Stimulated activated CD4-positive, alpha-beta T cell treated with anti-CD3 and anti-CD28 coated beads, TNF-alpha, amount 100 ng/mL, for 48 hours (primary cell): ENCODE measurements at regions not wholly inside any gene's neighbourhood (a gene's known extent, or its start where the extent isn't known, plus 50 kb on each side); places are given as distances from the start of the nearest gene placed in this dataset.
"Not testable (repeated sequence)": the region's sequence is repeated elsewhere in the genome, so short reads cannot be mapped to it uniquely, and the experiment has no call there.

Source experiments
- DNase-seq, 3 donors: peaks; one replicate each; pipeline ENCODE4 v3.0.0-alpha.2; 2020; ENCODE audit warnings: low read depth in 3 of 3

- no peak for DNase-seq
Measured at GRCh38 chr15:45810201-45810600, 175.4 kb downstream of the SQOR start.

GRCh38 chr15:45812200-45812599, 177.4 kb downstream of the SQOR start:
- no peak for DNase-seq

DNA sequence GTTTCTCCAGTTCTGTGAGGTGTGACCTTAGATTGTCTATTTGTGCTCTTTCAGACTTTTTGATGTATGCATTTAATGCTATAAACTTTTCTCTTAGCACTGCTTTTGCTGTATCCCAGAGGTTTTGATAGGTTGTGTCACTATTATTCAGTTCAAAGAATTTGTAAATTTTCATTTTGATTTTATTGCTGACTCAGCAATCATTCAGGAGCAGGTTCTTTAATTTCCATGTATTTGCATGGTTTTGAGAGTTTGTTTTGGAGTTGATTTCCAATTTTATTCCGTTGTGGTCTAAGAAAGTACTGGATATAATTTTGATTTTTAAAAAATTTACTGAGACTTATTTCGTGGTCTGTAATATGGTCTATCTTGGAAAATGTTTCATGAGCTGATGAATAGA, 182.7 kb downstream of the SQOR start:
- DNase-seq = not testable (repeated sequence)

DNA sequence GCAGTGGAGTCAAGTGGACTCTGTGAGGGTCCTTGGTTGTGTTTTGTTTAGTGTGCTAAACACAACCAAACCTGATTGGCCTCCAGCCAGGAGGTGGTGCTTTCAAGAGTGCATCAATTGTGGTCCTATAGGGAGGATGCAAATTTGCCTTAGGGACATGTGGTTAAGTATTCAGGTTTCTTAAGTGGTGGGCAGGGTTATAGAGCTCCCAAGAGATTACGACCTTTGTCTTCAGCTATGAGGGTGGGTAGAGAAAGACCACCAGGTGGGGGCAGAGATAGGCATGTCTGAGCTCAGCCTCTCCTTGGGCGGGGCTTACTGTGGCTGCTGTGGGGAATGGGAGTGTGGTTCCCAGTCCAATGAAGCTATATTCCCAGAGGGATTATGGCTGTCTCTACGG, 186.6 kb downstream of the SQOR start:
- no peak for DNase-seq

DNA sequence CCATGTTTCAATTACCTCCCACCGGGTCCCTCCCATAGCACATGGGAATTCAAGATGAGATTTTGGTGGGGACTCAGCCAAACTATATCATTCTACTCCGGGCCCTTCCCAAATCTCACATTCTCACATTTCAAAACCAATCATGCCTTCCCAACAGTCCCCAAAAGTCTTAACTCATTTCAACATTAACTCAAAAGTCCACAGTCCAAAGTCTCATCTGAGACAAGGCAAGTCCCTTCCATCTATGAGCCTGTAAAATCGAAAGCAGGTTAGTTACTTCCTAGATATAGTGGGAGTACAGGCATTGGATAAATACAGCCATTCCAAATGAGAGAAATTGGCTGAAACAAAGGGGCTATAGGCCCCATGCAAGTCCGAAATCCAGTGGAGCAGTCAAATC, 188.1 kb downstream of the SQOR start:
- not testable (repeated sequence) for DNase-seq

DNA sequence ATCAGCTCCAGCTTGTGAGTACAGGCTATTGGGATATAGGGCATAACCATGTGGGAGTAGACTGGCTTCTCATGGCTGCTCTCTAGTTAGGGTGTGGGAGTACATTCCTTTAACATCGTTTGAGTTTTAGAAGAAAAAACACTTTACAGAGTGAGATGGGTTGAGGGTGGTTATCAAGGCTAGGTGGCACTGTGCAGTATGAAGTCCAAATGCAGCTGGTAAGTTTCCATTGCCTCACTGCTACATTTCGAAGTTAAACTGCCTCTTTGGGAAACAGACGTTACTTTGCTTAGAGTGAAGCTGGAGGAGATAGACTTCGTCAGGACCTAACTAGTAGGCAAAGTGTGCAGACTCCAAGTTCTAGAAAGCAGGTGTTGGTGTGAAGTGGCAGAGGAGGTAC, 192.4 kb downstream of the SQOR start:
- DNase-seq = no peak

DNA sequence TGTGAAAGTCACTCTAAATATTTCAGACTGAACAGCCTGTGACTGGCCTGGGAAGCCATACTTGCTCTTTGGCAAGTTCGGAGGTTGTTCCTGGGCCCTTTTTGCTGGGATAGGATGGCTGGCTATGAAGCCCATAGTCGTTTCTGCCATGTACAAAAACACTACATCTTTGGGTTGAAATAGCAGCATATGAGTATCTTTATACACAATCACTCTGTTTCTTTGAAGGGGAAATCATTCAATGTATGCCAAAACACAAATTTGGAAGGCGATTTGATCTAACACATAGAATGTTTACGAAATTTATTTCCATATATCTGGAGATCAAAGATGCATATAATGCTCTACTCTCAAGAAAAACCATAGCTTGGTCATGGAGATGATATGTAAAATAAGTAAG, 192.9 kb downstream of the SQOR start:
- no peak for DNase-seq

DNA sequence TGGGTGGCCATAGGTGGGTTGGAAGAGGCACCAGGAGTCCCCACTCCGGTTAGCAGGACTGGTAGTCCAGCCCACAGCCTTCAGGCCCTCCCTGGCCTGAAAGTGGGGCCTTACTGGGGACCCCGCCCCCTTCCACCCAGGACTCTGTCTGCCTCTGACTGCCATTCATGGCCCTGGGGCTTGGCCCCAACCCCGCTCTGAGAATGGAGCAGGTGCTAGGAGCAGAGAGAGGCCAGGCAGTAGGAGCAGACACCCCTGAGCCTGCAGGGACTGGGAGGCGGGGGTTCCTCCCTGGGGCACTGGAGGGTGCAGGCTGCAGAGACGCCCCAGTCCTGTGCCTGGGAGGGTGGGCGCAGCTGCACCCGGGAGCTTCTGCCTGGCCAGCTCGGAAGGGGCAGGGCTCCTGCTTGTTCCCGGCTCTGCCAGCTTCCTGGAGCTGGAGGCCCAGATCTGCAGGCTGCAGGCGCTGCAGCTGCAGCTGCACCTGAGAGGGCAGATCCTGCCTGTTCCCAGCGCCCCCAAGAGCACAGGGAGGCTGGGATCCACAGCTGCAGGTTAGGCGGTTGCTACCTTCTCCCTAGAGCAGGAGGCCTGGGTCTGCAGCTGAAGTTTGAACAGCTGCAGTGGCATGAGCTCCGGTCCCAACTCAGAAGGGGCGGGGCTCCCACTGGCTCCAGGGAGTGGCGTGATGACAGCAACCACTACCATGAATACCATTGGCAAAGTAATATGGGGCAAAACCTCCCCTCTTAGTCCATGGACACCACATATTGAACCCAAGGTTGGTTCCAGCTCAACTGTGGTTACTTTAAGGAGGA, 194.7 kb downstream of the SQOR start:
- DNase-seq = no peak

DNA sequence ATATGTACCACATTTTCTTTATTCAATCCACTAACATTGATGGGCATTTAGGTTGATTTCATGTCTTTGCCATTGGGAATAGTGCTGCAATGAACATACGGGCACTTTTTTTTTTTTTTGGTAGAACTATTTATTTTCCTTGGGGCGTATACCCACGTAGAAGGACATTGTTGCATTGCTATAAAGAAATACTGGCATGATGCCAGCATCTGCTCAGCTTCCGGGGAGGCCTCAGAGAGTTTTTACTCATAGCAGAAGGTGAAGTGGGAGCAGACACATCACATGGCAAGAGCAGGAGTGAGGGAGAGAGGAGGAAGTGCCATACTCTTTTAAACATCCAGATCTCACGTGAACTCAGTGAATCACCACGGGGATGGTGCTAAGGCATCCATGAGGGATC, 197.0 kb downstream of the SQOR start:
- no peak for DNase-seq

GRCh38 chr15:45834622-45835021, 199.8 kb downstream of the SQOR start:
- no peak for DNase-seq

GRCh38 chr15:45842151-45842550, 207.3 kb downstream of the SQOR start:
- DNase-seq = no peak

- no peak for DNase-seq
Measured at GRCh38 chr15:45847645-45848044, 212.8 kb downstream of the SQOR start.

GRCh38 chr15:45849136-45849535, 214.3 kb downstream of the SQOR start:
- DNase-seq = no peak

DNA sequence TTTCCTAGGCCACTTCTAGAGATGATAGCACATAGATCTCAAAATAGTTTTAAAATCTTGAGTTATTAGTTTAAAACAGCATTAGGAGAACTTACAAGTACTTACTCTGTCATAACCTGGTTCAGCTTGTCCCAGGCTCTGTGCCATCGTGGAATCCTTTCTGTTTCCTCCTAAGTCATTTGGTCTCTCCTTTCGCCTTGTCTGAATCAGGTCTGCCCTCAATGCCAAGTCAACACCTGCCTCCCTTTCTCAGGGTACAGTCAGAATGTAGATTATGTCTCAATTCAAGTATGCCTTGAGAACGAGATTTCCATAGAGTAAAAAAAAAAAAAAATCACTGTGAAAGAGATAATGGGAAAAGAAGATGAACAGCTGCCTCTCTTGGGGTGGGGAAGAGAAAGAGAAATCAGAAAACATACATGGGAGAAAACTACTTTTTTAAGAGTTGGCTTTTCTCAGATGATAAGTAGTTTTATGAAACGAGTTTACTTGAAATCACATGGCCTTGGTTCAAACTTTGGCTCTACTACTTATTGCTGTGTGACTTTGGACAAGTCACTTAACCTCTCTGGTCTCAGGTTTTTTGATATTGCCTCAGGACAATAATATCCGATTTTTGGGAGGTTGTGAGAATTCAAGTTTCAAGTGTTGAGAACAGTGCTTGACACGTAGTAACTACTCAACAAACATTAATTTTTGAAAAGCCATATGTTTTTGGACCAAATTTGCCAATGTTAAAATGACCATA, 219.8 kb downstream of the SQOR start:
- DNase-seq = no peak

DNA sequence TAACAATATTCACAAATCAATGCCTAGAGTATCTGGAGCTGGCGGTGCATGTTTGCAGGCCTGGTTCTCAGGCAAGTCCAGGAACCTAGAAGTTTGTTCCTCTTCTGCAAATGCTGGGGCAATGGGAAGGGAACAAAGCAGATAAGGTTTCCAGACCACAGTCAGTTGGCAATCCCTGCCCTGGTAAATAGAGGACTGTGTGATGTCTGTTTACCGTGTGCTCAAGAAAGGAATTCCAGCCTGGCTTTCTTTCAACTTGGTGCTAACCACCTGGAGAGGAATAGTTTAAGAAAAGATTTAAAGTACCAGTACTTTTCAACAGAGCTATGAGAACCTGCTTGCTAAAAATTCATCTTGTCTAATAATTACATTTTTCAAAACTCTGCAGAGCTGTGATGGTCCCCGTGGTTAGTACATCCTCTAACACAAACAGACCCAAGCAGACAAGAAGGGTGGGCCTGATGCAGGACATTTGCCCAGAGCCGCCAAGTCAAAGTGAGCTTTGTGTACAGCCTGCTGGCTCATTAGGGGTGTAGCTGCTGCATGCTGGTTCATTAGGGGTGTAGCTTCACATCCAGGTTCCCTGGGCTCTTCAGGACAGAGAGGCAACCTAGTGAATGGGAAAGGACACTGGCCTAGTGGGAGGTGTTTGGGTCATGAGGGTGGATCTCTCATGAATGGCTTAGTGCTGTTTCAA, 220.5 kb downstream of the SQOR start:
- no peak for DNase-seq

GRCh38 chr15:45855907-45856579, 221.2 kb downstream of the SQOR start:
- no peak for DNase-seq

GRCh38 chr15:45857291-45857690, 222.5 kb downstream of the SQOR start:
- DNase-seq = no peak

- no peak for DNase-seq
Measured at GRCh38 chr15:45858491-45858890, 223.7 kb downstream of the SQOR start.

DNA sequence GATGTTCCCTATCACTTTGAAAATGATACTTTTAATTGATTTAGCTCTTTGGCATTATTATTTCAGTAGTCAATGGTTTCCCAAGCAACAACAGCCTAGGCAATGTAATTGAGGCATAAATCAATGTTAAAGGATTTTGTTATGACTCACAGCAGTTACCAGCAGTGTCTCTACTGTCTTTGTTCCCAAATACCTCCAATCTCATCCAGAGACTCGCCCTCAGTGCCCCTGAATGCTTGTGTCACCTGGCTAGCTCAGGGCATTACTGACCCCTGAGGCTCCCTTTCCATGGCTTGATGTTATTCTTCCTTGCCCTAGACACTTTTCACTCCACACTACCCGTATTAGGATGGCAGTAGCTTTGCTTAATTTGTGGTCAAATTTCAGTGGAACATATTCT, 227.2 kb downstream of the SQOR start:
- no peak for DNase-seq

DNA sequence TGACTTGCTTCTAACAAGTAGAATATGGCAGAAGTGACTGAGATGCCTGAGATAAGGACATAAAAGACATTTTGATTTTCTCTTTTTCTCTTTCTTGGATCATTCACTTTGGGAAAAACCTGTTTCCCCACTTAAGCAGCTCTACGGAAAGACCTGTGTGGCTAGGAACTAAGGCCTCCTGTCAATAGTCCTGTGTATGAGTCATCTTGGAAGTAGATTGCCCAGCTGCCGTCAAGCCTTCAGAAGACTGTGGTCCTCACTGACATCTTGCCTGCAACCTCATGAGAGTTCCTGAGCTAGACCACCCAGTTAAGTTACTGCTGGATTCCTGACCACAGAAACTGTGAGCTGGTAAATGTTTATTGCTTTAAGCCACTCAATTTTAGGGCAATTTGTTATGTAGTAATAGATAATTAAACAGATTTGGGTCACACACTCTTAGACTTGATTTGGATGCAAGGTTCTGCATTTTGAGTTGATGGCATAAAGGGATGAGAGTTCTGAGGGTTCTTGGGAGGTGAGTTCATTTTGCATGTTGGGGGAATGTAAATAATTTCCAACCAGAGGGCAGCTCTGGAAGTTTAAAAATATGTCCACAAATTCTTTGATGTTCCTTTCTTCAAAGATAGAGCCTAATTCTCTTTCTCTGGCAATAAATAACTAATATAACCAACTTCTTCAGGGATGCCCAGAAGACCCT, 229.2 kb downstream of the SQOR start:
- no peak for DNase-seq

DNA sequence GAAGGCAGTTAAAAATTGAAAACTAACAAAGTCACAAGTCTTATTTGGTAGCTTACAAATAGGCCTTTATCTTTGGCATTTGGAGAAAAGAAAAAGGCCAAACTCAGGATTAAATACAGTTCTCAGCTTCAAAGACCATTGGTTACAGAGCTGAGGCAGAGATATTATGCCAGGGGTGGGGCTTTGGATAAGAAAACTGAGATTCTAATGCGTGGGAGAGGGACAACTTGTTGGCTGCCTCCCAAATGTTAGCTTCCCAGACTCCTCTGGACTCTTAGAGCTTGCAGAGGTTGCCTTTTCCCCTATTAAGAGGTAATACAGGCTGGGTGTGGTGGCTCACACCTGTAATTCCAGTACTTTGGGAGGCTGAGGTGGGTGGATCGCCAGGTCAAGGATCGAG, 231.8 kb downstream of the SQOR start:
- DNase-seq = no peak

GRCh38 chr15:45867281-45867680, 232.5 kb downstream of the SQOR start:
- no peak for DNase-seq
